ENCODE measurements at regions not wholly inside any gene's neighbourhood (a gene's known extent, or its start where the extent isn't known, plus 50 kb on each side); places are given as distances from the start of the nearest gene placed in this dataset.
"Not testable (repeated sequence)": the region's sequence is repeated elsewhere in the genome, so short reads cannot be mapped to it uniquely, and the experiment has no call there.

DNA sequence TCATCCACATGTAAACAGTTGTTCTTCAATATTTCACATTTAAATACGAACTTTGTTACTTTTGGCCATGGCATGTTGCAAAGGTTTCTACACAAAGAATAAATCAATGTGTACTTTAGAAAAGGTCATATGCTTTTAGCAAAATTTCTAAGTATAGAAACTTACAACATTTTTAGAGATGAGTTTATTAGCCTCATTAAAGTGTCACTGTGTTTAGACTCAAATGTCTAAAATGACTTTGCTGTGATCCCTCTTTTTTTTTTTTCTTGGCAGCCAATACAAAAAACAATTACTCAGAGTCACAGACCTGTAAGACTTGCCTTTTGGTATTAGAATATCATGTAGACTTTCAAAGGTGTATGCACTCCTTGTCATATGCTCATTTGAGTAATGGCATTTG lies 349.3 kb upstream of the KIAA1217 start:
- Histone ChIP-seq H2AFZ (ENCODE audit: low read length) (no peak overlapping the region), H3K79me2 (ENCODE audit: insufficient read depth, low read depth, low read length) (no peaks in the 10 kb centered on the region), H4K20me1 (ENCODE audit: insufficient read depth, low read length) (no peaks in the 10 kb centered on the region), H3K4me1 (ENCODE audit: insufficient read depth, low read length, poor library complexity, severe bottlenecking) (no peaks in the 10 kb centered on the region), H3K4me2 (ENCODE audit: low read length) (no peak overlapping the region), H3K4me3 (ENCODE audit: low read depth, low read length, poor library complexity, severe bottlenecking) (no peak overlapping the region), H3K27ac (ENCODE audit: low read depth, low read length, poor library complexity, severe bottlenecking) (no peak overlapping the region), H3K36me3 (ENCODE audit: insufficient read depth, low read length) (no peaks in the 10 kb centered on the region), H3K9me3 (ENCODE audit: low read length) (no peaks in the 10 kb centered on the region), H3K9me2 (ENCODE audit: insufficient read depth, low read length) (no peaks in the 10 kb centered on the region)
- BruUV-seq (replicated peaks) = no TSS peak
- intact Hi-C loops (cut with micrococcal nuclease; ENCODE audit: unreplicated experiment) = no loop called here
- DNase-seq (ENCODE audit: low spot score) = no peak
- POLR2A ChIA-PET = no interaction called here
- TF ChIP-seq, protein P1, sequence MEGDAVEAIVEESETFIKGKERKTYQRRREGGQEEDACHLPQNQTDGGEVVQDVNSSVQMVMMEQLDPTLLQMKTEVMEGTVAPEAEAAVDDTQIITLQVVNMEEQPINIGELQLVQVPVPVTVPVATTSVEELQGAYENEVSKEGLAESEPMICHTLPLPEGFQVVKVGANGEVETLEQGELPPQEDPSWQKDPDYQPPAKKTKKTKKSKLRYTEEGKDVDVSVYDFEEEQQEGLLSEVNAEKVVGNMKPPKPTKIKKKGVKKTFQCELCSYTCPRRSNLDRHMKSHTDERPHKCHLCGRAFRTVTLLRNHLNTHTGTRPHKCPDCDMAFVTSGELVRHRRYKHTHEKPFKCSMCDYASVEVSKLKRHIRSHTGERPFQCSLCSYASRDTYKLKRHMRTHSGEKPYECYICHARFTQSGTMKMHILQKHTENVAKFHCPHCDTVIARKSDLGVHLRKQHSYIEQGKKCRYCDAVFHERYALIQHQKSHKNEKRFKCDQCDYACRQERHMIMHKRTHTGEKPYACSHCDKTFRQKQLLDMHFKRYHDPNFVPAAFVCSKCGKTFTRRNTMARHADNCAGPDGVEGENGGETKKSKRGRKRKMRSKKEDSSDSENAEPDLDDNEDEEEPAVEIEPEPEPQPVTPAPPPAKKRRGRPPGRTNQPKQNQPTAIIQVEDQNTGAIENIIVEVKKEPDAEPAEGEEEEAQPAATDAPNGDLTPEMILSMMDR (conservative IDR thresholded peaks at IDR 0.05; ENCODE audit: low read length) = no peak
- no peak for TF ChIP-seq EZH2phosphoT487 (IDR thresholded peaks at IDR 0.05; ENCODE audit: borderline replicate concordance, low read depth, low read length)
- CTCF ChIA-PET (ENCODE audit: unreplicated experiment) = no interaction called here

GRCh38 chr10:23864631-23865147 lies 344.2 kb upstream of the KIAA1217 start:
- Histone ChIP-seq H2AFZ (ENCODE audit: low read length) (no peak overlapping the region), H3K4me2 (ENCODE audit: low read length) (no peak overlapping the region), H3K4me1 (ENCODE audit: insufficient read depth, low read length, poor library complexity, severe bottlenecking) (no peaks in the 10 kb centered on the region), H3K4me3 (ENCODE audit: low read depth, low read length, poor library complexity, severe bottlenecking) (no peak overlapping the region), H3K9me3 (ENCODE audit: low read length) (no peaks in the 10 kb centered on the region), H3K79me2 (ENCODE audit: insufficient read depth, low read depth, low read length) (no peaks in the 10 kb centered on the region), H4K20me1 (ENCODE audit: insufficient read depth, low read length) (no peaks in the 10 kb centered on the region), H3K9me2 (ENCODE audit: insufficient read depth, low read length) (no peaks in the 10 kb centered on the region), H3K36me3 (ENCODE audit: insufficient read depth, low read length) (no peaks in the 10 kb centered on the region), H3K27ac (ENCODE audit: low read depth, low read length, poor library complexity, severe bottlenecking) (no peak overlapping the region)
- ChIA-PET CTCF (ENCODE audit: unreplicated experiment) (no interaction called here), POLR2A (no interaction called here)
- no peak for DNase-seq (ENCODE audit: low spot score)
- BruUV-seq (replicated peaks) = no TSS peak
- TF ChIP-seq, protein P1 (conservative IDR thresholded peaks at IDR 0.05; ENCODE audit: low read length) = no peak
- no peak for TF ChIP-seq EZH2phosphoT487 (IDR thresholded peaks at IDR 0.05; ENCODE audit: borderline replicate concordance, low read depth, low read length)
- intact Hi-C loops (cut with micrococcal nuclease; ENCODE audit: unreplicated experiment) = no loop called here

DNA sequence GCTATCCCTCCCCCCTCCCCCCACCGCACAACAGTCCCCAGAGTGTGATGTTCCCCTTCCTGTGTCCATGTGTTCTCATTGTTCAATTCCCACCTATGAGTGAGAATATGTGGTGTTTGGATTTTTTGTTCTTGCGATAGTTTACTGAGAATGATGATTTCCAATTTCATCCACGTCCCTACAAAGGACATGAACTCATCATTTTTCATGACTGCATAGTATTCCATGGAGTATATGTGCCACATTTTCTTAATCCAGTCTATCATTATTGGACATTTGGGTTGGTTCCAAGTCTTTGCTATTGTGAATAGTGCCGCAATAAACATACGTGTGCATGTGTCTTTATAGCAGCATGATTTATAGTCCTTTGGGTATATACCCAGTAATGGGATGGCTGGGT lies 342.0 kb upstream of the KIAA1217 start:
- H3K4me3 ChIP-seq (ENCODE audit: low read depth, low read length, poor library complexity, severe bottlenecking); H3K36me3 ChIP-seq (ENCODE audit: insufficient read depth, low read length); BruUV-seq (replicated peaks); DNase-seq (ENCODE audit: low spot score); H4K20me1 ChIP-seq (ENCODE audit: insufficient read depth, low read length); H3K9me2 ChIP-seq (ENCODE audit: insufficient read depth, low read length); H3K79me2 ChIP-seq (ENCODE audit: insufficient read depth, low read depth, low read length); intact Hi-C loops (cut with micrococcal nuclease; ENCODE audit: unreplicated experiment); H3K9me3 ChIP-seq (ENCODE audit: low read length); CTCF ChIA-PET (ENCODE audit: unreplicated experiment); H3K4me1 ChIP-seq (ENCODE audit: insufficient read depth, low read length, poor library complexity, severe bottlenecking); POLR2A ChIA-PET; H3K4me2 ChIP-seq (ENCODE audit: low read length); H3K27ac ChIP-seq (ENCODE audit: low read depth, low read length, poor library complexity, severe bottlenecking); H2AFZ ChIP-seq (ENCODE audit: low read length): not testable (repeated sequence)

Measured in OCI-LY7 (cell line).